CD4-positive, alpha-beta T cell treated with Interleukin-12 subunit alpha and Interleukin-12 subunit beta, for 1 hour (primary cell): ENCODE measurements at regions not wholly inside any gene's neighbourhood (a gene's known extent, or its start where the extent isn't known, plus 50 kb on each side); places are given as distances from the start of the nearest gene placed in this dataset.
"Not testable (repeated sequence)": the region's sequence is repeated elsewhere in the genome, so short reads cannot be mapped to it uniquely, and the experiment has no call there.

ENCODE experiments used
- DNase-seq: peaks from one replicate; pipeline ENCODE4 v3.0.0-alpha.2; 2020

DNA sequence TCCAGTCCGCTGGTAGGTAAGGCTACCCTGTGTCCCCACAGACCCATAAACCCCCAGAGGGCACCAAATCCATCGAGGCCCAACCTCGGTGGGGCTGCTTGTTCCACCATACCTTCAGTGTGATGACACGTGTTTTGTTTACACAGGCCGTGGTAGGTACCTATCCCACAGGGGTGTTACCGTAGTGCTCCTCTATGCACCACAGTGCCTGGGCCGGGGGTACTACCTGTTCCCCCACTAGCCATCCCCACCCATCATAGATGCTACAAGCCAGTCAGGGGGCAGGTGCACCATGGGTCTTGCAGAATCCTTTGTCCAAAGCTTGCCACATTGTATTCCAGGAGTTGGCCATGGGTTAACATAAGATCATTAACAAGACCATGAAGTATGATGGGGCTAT is 796.2 kb downstream of the EFNA5 start:
- DNase-seq = no peak

DNA sequence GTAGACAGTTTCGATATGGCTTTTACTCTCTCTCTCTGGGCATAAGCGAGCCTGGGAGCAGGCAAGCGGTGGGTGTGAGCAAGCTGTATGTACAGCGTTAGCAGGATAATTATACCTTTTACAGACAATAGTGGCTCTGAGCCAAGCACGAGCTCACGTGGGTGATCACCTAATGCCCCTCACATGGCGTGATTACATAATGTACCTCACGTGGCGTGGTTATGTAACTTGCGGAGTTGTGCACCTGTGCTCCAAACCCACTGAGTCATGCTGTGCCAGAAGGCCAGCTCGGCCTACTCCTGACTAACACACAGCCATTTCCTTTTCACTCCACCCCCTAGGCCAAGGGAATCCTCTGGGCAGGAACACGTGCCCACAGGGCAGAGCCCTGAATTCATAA is 797.2 kb downstream of the EFNA5 start:
- DNase-seq = no peak

DNA sequence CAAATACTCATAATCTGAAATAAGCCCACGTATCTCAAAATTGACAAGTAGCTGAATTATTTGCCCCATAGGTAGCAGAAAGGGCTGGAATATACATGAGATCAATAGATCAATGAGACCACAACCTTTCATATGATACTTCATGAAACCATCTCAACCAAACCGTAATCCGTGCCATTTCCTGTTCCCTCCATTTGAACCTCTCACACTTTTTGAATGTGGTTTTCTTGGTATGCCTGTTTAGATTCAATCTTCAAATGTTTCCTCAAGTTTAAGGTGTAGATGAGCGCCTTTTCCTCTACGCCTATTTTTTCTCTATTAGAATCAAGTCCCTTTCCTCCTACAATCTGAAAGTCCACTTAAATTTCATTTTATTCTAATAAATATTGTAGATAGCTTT is 805.5 kb downstream of the EFNA5 start:
- DNase-seq = no peak

DNA sequence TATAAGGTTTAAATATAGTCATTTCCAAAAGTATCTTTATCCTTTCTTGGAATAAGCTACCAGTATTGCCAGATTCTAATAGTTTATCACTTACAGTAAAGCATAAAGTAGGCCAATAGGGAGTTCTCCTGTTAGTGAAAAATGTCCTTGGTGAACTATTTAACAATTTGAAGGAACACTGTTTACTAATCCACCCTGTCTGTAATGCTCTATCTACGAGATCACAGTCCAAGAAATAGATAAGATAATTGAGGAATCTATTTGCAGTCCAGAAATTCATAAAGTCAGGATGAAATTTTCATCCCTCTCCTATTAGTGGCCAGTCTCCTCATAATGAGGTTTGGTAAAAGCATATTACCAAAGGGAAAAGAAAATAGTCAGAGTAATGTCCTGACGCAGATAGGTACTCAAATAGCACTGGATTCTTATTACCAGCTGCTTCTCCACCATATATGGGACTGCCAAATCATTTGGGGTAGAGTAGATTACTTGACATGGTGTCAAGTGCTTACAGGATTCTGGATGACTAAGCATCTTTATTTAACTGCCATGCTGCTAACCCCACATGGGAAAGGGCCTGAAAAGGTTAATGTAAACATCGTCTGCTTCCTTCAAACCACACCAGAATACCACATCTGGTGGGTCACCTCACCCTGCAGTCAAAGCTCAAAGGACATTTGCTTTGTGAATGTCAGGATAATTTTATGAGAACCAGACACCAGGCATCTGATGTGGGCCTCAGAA is 808.1 kb downstream of the EFNA5 start:
- DNase-seq = no peak

DNA sequence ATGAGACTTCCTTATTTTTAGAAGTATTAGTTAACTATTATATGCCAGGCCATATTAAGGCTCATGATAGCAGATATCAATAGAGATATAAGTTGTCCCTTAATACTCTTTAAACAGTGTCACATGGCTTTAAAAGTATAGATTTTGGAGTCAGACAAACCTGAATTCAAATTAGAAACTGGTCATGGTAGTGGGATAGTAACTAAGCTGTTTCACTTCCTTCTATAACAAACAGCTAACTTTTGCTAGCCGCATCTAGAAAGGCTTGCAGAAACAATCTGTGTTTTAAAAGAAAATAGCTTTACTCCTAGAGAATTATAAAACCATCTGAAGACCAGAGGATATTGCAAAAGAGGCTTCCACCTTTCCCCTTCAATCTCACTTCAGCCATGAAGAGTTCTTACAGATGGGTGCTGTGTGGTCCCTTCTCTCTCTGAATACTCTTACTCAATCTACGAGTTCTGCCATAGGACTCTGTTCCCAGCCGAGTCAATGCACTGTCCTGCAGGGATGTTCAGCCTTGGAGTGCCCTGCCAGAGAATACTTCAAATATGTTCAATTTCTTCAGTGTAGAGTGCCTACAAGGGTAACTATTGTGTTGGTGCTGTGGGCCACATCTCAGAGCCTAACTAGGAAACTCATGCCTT is 810.2 kb downstream of the EFNA5 start:
- no peak for DNase-seq

DNA sequence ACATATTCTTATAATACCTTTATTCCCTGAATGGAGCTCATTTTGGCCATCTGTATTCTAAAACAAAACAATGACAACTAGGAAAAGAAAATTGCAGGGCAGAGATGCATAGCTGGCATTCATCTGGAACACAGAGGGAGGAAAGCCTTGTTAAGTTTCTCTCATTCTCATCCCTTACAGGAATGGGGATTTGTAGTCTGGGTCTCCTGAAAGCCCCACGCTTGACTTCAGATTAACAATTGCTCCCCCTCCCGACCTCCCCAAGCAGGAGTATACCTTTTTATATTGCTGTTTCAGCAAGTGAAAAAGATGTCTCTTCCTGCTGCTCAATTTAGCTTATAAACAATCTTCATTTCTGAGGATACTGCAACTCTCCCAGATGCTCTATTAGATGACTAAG is 812.1 kb downstream of the EFNA5 start:
- no peak for DNase-seq

DNA sequence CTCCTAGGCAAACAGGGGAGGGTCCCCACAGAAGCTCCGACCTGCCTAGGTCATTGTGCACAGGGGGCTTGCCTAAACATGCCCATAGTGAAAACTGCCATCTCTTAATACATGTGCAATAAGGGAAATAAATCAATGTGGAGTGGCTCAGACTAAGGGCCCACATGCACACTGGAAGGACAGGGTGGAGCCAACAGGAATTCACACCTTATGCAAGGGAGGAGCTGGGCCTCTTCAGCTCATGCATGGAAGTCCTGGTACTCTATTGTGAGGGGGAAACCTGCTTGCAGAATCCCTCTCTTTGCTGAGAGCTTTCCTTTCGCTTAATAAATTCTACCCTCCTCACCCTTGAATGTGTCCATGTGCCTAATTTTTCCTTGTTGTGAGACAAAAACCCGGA is 815.8 kb downstream of the EFNA5 start:
- DNase-seq = no peak

DNA sequence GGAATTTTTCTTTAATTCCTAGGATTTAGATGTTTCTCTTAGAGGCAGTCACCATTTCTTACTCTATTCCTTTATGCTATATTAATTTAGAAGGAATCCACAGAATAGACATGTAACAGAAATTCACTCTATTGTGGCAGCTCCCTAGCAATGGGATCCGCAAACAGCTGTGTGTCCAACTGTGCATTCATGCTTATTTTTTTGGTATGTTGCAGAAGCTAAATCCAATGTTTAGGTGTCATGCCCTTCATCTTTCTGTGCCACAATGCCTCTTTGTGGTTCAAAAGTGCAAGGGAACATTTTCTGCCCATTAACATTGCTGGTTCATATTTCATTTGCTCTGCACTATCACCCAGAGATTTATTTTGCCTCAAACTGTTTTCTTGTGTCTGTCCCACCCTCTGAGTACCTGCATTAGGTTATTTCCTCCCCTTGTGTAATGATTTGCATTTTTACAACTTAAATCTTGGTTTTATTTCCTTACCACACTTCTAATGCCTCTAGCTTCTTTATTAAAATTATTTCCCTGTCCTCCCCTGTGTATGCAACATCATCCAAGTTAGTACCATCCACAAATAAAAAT is 816.5 kb downstream of the EFNA5 start:
- DNase-seq = no peak

DNA sequence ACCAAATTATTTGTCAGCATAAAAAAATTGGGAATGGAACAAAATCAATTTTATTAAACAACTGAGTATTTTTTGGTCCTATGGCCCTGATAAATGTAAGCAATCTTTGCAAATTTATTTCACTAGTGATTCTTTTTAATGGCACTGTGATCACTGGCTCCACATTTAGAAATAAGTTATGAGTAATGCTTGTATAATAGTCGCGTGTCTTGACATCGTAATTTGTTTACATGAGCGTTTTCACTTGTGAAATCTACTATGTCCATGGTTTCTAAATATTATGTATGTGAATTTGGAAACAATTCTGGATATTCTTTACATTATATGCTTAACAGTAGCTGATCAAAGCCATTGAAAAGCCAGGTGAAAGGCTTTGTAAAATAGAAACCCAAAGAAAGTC is 817.5 kb downstream of the EFNA5 start:
- no peak for DNase-seq

DNA sequence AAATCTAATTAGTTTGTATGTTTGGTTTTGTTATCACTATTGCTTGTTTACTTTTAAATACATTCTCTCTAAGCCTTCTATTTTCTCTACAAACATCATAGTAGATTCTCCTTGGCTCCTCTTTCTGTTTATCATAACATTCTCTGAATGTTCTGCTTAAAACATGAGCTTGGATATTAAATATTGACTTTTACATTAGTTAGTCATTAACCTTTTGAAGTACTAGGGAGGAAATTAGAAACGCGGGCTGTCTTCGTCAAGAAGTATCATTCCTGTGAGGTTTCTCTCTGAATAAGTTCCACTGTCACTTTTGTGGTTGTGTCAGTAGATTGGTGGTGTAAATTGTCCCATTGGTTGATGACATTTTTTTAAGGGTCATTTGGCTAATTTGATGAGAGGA is 821.5 kb downstream of the EFNA5 start:
- DNase-seq = no peak

DNA sequence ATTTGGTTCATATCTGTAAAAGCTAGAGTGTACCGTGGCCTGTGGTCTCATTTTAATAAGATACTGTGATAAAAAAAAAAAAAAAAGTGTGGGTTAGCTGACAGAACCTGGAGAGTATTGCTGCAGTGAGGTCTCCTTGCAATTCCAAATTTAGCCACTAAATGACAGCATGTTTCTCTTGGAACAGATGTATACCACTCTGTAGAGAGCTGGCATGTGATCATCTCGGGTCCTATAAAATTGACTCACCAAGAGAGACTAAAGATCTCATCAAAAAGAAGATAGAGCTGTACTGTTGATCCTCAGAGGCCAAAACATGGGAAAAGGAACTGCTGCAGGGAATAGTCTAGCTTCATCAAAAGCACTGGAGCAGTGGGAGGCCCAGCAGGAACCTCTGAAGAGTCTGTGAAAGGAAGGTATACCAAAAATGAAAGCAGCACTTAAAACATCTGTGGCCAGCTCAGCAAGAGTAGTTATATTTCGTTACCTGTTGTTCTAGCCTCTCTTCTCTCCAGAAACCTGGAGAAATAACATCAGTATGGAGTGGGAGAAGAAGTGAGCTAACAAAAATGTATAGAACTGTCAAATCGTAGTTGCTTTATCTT is 826.8 kb downstream of the EFNA5 start:
- DNase-seq = no peak

DNA sequence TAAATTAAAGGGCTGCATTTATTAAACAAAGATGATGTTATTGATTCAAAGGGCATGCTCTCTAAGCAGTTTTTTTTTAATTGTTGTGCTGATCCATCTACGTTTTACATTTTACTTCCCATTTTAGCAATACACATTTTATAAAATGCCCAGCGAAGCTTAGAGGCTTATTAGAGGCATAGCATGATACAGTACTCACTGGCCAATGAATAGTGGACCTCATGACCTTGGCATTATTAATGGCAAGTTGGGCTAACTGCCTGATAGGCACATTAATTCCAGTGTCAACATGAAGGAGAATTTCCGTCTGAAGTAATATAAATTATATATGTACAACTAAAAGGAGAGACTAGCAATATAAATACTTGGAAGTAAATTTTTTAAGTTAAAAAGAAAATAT is 837.2 kb downstream of the EFNA5 start:
- DNase-seq = no peak

DNA sequence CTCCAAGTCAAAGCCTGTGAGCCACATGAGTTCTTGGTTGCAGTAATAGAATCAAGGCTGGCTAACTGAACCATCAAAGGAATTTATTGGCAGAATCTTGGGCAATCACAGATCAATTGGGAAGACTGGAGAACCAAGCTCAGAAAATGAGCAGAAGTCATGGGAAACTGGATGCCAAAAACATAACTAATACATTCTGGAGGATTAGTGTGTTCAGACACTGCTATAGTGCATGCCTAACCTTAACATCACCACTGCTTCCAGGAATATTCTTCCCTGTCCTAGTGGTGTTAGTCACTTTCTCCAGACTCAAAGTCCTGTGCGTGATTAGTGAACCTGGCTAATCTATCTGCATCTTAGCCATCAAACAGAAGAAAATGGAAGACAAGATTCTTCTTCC is 843.7 kb downstream of the EFNA5 start:
- no peak for DNase-seq

DNA sequence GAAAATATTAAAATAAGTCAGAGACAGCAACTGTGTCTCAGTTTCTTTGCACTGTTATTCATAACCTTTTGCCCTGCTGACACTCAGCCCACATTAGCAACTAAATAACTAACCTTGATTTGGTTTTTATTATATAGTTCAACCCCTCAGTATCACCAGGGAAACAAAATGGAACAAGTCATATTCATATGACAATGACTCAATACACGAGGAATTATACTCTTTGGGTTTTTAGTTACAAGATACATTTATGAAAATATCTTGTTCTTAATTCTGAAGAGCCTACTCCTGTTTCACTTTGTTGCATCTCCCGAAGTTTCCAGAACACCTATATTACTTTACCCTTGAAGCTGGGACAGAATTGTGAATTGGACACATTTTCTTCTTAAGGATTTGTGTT is 845.4 kb downstream of the EFNA5 start:
- DNase-seq = no peak

DNA sequence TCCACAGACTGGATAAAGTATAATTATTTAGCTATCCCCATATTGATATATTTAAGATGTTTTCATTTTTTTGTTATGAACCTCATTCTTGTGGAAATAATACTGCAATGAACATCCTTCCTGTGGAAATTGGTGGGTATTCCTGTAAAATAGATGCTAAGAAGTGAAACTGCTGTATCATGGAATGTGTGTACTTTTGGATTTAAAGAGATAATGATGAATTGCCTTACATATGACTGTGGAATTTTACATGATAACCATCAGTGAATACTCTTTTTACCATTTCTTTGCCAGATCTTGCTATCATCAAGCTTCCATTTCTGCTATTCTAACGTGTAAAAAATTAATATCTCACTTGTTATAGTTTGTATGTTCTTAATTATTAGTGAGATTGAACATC is 847.9 kb downstream of the EFNA5 start:
- DNase-seq = no peak

DNA sequence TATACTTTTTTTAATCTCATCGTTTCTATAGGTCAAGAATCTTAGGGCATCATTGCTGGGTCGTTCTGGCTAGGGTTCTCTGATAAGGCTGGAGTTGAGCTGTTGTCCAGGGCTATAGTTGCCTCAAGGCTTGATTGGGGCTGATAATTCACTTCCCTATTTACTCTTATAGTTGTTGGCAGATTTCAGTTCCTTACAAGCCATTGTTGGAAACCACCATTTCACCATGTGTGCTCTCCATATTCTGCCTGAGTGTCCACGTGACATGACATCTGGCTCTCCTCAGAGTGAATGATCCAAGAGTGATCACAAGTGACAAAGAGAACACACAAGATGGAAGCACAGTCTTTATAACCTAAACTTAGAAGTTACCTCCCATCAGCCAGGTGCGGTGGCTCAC is 852.2 kb downstream of the EFNA5 start:
- no peak for DNase-seq

DNA sequence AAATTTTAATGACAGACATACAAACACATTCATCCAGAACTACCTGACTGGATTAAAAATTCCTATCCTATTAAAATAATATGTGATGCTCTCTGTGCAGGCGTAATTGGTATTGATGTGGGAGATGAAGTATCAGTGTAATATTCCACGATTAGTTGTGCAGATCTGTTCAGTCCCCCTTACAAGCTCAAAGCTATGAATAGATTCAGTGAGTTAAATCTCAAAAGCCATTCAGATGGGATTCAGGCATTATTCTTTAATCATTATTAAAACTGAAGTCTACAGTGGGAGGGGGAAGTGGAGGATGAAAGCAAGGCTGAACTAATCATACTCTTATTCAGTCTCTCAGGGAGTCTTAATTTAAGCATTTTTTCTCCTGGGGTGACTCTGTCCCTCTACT is 855.8 kb downstream of the EFNA5 start:
- DNase-seq = no peak

DNA sequence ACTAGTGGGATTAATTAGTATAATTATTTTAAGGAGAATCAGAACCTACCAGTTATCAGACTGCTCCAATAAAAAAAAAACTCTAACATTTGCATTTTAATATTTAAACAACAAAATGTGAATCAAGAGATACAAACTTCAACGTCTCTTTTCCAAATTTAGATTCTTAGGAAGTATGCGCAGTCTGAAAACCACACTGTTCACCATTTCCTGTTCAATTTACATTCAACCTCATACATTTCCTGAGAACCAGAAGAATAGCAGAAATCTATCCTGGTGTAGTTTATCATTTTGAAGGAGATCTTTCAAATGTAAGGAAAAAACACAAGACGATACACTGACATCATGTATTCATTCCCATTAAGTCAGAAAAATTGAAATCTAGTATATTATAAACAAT is 869.2 kb downstream of the EFNA5 start:
- DNase-seq = no peak

DNA sequence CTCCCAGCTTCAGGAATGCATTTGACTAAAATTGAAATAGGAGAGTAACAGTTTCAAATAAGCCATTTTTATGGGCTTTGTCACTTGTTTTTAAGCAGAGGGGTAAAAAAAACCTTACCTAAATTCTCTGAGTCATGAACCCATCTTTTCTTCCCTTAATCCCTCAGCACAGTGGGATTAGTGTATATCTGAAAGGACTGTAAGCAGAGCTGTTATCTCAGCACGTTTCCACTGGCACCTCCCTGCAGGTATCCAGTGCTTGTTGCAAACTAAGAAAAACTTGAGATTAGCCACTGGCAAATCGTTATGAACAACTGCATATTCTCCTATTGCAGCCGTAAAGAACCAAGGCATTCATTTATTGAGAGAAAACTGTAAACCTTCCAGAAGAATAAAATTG is 872.7 kb downstream of the EFNA5 start:
- no peak for DNase-seq

DNA sequence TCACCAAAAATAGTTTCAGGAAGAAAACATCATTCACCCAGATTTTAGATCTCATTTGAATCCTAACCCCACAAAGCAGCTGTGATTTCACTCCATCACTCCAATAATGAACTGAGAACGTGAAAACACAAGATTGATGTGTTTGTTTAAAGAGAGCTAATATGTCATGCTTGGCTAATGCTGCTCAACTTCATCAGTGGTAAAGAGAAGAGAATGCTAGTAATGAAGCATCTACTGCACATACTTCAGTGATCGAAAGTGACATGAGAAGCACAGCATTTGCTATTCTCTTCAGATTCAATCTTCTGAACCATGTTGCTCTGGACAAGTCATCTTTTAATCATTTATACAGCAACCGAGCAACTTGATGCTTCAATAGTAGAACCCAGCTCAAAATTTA is 874.7 kb downstream of the EFNA5 start:
- DNase-seq = no peak

DNA sequence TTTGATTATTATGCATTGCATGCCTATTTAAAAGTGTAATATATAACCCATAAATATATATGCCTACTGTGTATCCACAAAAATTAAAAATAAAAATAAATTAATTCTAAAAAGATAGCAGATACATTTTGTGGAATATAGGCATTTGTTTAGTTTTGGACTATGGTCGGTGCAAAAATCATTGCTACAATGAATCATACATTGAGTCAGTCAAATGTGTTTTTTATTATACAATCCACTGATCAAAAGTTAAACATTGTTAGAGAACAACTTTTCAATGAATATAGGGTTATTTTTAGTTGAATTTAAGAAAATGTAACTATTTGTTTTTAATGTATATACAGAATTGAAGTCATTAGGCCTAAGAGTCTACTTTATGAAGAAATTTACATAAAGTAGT is 885.9 kb downstream of the EFNA5 start:
- no peak for DNase-seq

DNA sequence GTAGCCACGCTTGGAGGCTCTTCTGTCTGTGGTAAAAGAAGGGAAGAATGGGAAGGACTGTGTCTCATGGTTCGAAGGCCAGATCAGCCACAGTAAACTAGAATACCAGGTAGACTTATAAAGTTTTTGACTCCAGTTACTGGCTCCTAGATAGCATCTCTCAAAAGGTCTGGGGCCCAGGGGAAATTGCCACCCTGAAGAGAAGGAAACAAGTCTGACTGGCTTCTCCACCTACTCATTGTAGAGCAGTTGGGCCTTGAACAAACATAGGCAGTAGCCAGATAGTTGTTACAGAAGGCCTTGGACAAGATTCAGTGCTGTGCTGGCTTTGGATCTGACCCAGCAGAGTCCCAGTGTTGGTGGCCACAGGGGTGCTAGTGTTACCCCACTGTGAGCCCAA is 890.4 kb downstream of the EFNA5 start:
- DNase-seq = no peak

DNA sequence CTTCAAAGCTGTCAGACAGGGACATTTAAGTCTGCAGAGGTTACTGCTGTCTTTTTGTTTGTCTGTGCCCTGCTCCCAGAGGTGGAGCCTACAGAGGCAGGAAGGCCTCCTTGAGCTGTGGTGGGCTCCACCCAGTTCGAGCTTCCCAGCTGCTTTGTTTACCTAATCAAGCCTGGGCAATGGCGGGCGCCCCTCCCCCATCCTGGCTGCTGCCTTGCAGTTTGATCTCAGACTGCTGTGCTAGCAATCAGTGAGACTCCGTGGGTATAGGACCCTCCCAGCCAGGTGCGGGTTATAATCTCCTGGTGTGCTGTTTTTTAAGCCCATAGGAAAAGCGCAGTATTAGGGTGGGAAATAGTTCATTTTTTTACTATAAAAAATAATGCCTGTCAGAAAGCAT is 894.2 kb downstream of the EFNA5 start:
- DNase-seq = not testable (repeated sequence)

DNA sequence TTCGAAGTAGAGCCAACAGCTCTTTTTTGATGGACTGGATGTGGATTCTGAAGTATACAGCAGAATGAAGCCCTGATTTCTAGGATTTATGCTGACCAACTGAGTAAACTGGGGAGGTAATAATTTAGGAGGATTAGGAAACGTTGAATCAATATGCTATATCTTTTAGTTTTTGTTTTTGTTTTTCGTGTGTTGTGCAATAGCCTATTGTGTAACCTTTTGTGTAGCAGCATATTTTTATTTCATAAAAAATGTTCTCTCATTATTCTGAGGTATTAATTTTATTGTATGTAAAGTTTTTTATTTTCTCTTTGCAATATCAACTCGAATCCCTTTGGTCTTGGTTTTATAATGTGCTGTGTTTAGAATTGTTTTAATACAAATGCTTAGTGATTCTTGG is 902.3 kb downstream of the EFNA5 start:
- DNase-seq = no peak
